ENCODE measurements at regions not wholly inside any gene's neighbourhood (a gene's known extent, or its start where the extent isn't known, plus 50 kb on each side); places are given as distances from the start of the nearest gene placed in this dataset.
"Not testable (repeated sequence)": the region's sequence is repeated elsewhere in the genome, so short reads cannot be mapped to it uniquely, and the experiment has no call there.

GRCh38 chr5:42943931-42944631, 96.0 kb downstream of the ANXA2R start:
- Mint-ChIP-seq H3K36me3 (no peaks in the 10 kb centered on the region), H3K27ac (no peak overlapping the region), H3K9me3 (no peaks in the 10 kb centered on the region), H3K4me3 (peak overlapping the region; percentile 44), H3K4me1 (ENCODE audit: unreplicated experiment) (no peaks in the 10 kb centered on the region), H3K27me3 (peaks cover 38% of the 10 kb centered on the region)
- no peak for DNase-seq (ENCODE audit: extremely low spot score, unreplicated experiment)
- TF ChIP-seq CTCF (conservative IDR thresholded peaks at IDR 0.05): no peak

GRCh38 chr5:42940853-42941252, 99.3 kb downstream of the ANXA2R start:
- no peaks in the 10 kb centered on the region for H3K4me1 Mint-ChIP-seq (ENCODE audit: unreplicated experiment)
- no peak overlapping the region for H3K4me3 Mint-ChIP-seq
- TF ChIP-seq CTCF (conservative IDR thresholded peaks at IDR 0.05): no peak
- H3K27me3 Mint-ChIP-seq: peaks cover 35% of the 10 kb centered on the region
- no peak overlapping the region for H3K27ac Mint-ChIP-seq
- H3K36me3 Mint-ChIP-seq: no peaks in the 10 kb centered on the region
- H3K9me3 Mint-ChIP-seq: no peaks in the 10 kb centered on the region
- no peak for DNase-seq (ENCODE audit: extremely low spot score, unreplicated experiment)

- not testable (repeated sequence) for H3K27ac Mint-ChIP-seq; H3K9me3 Mint-ChIP-seq; H3K4me3 Mint-ChIP-seq; H3K4me1 Mint-ChIP-seq (ENCODE audit: unreplicated experiment); DNase-seq (ENCODE audit: extremely low spot score, unreplicated experiment); H3K36me3 Mint-ChIP-seq; H3K27me3 Mint-ChIP-seq
Observed at GRCh38 chr5:42932011-42932410, 108.1 kb downstream of the ANXA2R start.

- not testable (repeated sequence) for H3K27me3 Mint-ChIP-seq; DNase-seq (ENCODE audit: extremely low spot score, unreplicated experiment); H3K27ac Mint-ChIP-seq; H3K9me3 Mint-ChIP-seq; H3K36me3 Mint-ChIP-seq; H3K4me1 Mint-ChIP-seq (ENCODE audit: unreplicated experiment); H3K4me3 Mint-ChIP-seq
Observed at GRCh38 chr5:42931451-42931850, 108.7 kb downstream of the ANXA2R start.

- no peak for DNase-seq (ENCODE audit: extremely low spot score, unreplicated experiment)
- no peaks in the 10 kb centered on the region for H3K9me3 Mint-ChIP-seq
- H3K4me3 Mint-ChIP-seq: no peak overlapping the region
- H3K4me1 Mint-ChIP-seq (ENCODE audit: unreplicated experiment): no peaks in the 10 kb centered on the region
- H3K27ac Mint-ChIP-seq: no peak overlapping the region
- no peak for TF ChIP-seq CTCF (conservative IDR thresholded peaks at IDR 0.05)
- H3K36me3 Mint-ChIP-seq: no peaks in the 10 kb centered on the region
- peaks cover 4% of the 10 kb centered on the region for H3K27me3 Mint-ChIP-seq
Observed at GRCh38 chr5:42930934-42931333, 109.2 kb downstream of the ANXA2R start.

GRCh38 chr5:42929871-42930270, 110.2 kb downstream of the ANXA2R start:
- Mint-ChIP-seq H3K36me3 (no peaks in the 10 kb centered on the region), H3K9me3 (no peaks in the 10 kb centered on the region), H3K4me3 (no peak overlapping the region), H3K27ac (no peak overlapping the region), H3K4me1 (ENCODE audit: unreplicated experiment) (no peaks in the 10 kb centered on the region), H3K27me3 (peaks cover 4% of the 10 kb centered on the region)
- no peak for TF ChIP-seq CTCF (conservative IDR thresholded peaks at IDR 0.05)
- DNase-seq (ENCODE audit: extremely low spot score, unreplicated experiment): no peak

GRCh38 chr5:42927730-42928129, 112.4 kb downstream of the ANXA2R start:
- H3K4me3 Mint-ChIP-seq: no peak overlapping the region
- no peak for DNase-seq (ENCODE audit: extremely low spot score, unreplicated experiment)
- H3K9me3 Mint-ChIP-seq: no peaks in the 10 kb centered on the region
- H3K36me3 Mint-ChIP-seq: no peaks in the 10 kb centered on the region
- no peak for TF ChIP-seq CTCF (conservative IDR thresholded peaks at IDR 0.05)
- H3K27me3 Mint-ChIP-seq: no peaks in the 10 kb centered on the region
- H3K27ac Mint-ChIP-seq: no peak overlapping the region
- no peaks in the 10 kb centered on the region for H3K4me1 Mint-ChIP-seq (ENCODE audit: unreplicated experiment)

Data from type B pancreatic cell (in vitro differentiated cells).